GM18858 (cell line): ENCODE measurements at regions not wholly inside any gene's neighbourhood (a gene's known extent, or its start where the extent isn't known, plus 50 kb on each side); places are given as distances from the start of the nearest gene placed in this dataset.
"Not testable (repeated sequence)": the region's sequence is repeated elsewhere in the genome, so short reads cannot be mapped to it uniquely, and the experiment has no call there.

Experiments
- ATAC-seq: cut with Tn5 transposase; IDR thresholded peaks from one replicate; pipeline ENCODE4 v1.9.1; 2021; ENCODE audit not compliant: unreplicated experiment

DNA sequence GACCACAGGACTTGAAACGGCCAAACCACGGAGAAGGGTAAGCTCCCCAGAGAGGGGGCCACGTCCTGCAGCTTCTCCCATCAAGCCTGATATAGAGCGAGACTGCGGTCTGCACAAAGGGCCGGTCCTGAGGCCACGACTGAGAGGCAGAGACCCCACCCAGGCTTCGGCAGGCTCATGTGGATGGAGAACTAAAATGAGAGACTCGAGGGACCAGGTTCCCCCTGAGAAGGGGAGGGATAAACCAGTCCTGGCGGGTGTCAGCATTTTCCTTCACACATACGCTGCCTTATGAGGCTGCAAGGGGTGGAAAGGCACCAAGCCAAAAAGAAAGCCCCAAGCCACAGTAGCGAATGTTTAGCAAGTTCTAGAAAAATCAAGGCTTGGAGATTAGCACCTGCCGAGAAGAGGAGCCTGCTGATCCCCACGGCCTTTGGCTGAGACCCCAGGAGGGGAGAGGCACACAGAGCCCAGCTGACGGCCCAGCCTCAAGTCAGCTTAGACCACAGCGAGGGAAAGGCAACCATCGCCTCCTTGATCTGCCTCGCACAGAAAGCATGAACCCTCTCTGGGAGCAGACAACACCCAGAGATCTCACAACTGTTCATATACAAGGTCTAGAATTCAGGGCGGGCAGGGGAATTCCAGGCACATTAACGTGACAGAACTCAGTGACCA, 92.6 kb upstream of the RNF32 start:
- no peak for ATAC-seq

DNA sequence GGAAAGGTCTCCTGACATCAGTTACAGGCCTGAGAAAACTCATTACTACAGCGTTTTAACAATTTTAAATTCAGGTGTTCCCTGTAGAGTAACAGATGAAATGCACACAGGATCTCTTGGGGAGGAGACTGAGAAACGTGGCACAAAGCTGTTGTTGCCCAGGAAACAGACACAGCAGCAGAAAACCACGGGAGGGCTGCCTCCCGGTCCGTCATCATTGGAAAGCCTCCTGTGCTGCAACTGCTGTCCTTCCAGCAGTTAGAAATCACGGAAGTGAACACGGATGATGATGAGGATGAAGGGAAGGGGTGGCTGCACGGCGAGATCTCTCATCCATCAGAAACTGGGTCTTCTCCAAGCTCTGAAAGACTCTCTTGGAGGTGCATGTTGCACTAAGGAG, 94.6 kb upstream of the RNF32 start:
- no peak for ATAC-seq

DNA sequence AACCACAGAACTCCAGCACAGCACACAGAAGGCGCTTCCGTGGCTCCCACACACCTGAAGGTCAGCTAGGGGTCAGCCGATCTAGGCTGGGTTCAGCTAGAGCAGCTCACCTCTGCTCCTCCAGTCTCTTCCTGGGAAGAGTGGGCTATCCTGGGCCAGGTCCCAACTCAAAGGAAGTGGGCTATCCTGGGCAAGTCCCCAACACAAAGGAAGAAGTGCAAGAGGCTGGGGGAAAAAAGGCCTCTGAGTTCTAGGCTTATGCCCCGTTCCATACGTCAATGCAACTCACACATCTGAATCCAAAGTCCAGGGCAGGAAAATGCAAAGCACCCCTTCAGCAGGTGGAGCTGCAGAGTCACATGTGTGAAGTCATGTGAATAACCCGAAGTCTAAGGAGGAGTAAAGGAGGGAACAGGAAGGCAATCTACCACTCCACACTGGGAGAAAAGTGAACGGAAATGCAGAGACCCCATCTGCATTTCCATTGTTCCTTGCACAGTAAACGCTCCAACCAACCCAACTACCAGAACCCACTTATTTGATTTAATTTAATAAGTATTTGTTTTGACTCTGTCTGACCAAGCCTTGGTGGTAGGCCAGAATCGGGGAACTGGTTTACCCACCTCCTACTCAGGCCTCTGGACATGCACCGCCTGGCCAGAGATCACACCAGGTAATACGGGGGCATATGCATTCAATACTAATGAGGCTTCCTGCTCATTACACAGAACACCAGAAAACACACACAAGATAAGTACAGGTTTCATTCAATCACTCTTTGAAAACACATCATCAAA, 95.5 kb upstream of the RNF32 start:
- ATAC-seq: no peak

DNA sequence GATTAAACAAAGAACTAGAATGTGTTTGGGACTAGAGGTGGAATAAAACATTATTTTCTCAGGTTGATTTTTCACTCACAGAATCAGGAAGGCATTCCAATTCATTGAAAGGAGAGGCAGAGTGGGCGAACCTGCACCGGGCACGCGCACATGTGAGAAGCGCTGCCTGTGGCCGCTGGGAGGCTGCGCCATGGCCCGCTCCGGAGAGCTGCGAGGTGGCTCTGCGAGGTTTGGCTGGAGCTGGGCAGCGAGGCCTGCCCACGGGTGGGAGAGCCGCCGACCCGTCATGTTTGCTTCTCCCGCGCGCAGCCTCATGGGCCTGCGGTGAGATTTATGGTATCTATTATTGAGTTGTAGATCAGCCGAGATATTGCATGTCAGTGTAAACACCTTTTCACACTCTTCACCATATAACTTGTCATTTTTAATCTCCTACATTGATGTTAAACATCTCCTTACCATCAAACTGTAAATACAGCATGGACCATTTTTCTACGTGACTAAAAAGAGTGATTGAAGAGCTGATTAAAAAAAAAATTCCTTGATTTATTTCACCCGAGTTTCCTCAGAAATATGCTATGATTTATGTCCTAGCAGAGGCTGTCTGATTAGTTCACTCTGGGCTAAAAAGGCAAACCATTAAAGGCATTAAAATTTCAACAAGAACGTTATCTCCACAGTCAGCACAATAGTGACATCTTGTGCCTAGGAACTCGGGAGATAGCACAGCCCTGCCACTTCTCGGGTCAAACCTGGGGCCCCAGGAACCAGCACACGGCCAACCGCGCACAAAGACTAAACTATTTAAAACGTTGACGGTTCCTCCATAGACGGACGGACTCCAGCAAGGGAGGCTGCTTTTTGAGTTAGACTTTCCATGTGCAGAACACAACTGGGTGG, 96.6 kb upstream of the RNF32 start:
- no peak for ATAC-seq

DNA sequence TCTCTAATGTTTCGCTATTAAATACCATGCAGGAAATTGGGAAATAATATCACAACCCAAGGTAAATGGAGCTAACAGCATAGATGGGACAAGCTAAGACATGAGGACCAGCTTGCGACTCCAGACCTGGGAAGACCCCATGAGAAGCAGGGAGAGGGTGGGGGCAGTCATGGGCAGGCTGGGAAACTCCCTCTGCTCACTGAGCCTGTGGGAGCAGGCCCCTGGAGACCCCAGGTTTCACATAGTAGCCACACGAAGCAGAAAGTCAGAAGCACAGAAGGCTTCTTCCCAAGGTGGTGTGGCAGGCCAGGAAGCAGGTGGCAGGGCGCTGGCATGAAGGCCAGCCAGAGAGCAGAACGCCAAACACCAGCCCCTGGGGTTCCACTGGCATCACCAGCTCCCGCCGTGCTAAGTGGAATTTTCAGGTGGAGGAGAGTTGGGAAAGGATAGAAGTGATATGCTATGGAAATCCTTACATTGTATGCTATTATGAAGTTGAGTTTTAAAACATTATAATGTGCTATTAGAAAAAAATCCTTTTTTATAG, 99.9 kb upstream of the RNF32 start:
- ATAC-seq: no peak

DNA sequence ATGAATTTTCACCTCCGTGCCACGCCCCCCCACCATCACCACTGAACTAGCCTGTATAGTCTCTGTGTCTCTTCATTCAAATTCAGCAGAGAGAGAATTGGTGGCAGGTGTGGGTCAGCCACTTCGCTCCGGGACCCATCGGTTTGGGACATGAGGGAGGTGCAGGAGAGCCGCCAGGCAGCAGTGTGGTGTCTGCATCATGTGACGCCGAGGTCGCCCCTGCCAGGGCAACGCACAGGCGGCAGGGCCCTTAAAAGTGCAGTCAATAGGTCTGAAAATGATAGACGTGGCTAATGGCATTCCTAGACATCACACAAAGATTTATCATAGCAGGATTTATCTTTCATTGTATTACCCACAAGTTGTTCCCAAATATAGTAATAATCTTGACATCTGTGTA, 100.6 kb upstream of the RNF32 start:
- ATAC-seq: no peak

DNA sequence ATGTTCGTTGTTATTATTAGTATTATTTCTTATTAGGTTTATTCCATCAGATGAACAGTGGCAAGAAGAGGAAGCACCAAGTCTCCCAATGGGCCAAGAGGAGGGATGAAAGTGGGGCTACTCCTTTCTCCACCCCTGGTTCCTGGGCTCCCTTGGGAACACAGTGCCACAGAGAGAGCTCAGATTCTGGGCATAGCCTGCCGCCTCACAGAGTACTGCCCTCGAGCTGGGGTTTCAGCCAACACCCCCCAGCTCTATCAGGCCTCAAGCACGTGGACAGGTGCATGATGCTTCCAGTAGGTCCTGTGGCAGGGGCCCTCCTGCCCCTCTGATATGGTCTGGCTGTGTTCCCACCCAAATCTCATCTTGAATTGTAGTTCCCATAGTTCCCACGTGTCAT, 103.6 kb upstream of the RNF32 start:
- ATAC-seq: no peak

DNA sequence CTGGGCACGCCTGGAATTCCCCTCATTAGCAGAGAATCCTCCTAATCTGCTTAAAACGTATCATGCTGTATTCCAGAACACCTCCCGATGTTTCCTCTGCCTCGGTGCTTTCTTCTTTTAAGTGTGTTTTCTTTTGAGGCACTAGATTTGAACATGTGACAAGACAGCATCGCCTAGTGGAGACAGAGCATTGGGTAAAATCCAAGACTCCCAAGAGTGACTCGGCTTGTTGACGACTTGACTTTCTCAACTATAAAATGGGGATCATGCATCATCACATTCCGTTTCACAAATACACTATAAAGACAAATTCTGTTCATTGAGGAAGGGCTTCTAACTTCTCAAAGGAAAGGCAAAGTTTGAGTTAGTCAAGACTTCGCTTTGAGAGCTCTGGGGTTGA, 105.6 kb upstream of the RNF32 start:
- ATAC-seq: no peak

DNA sequence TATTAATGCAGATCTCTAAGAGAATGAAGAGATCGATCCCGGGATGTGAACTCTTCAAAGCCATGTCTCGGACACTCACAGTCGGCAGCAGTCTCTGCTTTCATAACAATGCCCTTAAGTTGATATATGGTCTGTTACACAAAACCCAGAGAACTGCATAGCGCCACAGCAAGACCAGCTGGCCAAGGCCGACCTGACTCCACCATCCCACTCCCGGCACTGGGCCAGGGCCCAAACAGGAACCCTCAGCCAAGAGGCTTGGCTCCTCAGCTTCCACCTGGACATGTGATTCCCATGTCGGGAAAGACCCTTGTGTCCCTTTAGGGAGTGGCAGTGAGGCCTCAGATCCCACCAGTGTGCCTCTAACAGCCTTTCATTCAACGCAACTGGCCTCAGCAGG, 106.6 kb upstream of the RNF32 start:
- no peak for ATAC-seq

DNA sequence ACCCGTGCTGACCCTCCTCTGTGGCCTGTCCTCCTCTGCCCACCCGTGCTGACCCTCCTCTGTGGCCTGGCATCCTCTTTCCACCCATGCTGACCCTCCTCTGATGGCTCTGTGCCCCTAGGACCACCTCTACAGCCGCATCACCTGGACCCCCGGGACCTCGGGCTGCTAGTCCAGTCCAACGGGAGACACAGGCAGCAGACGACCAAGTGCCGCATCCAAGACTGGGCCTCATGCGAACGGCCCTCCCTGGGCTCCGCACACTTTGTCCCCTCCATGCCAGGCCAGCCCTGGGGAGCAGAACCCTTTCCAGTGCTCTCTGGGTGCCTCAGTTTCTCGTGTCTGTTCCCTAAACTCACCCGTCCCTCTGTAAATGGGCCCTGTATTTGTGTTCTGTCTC, 107.2 kb upstream of the RNF32 start:
- no peak for ATAC-seq

DNA sequence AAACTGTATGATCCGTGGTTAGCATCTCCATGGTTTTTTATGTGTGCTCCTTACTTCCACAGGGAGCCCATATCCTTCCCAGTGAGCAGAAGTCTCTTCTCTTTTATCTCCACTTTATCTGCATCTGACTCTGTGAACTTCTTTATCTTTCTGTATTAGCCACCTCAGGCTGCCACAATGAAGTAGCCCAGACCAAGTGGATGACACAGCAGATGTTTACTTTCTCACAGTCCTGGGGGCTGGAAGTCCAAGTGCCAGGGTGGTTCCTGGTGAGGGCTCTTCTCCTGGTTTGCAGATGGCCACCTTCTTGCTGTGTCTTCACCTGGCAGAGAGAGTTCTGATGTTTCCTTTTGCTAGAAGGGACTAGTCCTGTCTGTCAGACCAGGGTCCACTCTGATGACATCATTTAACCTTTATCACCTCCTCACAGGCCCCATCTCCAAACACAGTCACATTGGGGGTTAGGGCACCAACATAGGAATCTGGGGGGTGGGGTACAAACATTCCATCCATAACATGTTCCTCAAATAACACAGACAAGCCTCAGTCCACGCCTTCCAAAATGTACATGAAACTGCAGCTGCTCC, 108.5 kb upstream of the RNF32 start:
- ATAC-seq: no peak

DNA sequence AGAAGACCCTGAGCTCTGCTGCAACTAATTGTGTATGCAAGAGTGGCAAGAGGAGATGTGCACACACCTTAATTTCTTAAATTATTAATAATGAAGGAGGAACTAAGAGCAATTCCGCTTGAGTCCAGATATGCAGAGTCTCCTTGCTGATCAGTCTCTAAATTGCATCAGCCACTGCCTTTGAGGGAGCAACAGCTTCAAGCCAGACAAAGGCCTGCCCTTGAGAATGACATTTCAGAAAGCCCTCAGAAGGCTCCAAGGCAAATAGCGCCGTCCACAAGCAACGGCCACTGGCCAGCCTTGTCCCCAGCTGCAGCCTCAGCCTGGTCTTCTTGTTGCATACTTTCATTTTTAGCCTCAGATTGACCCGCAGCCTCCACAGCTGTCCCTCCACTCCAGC, 110.6 kb upstream of the RNF32 start:
- no peak for ATAC-seq

DNA sequence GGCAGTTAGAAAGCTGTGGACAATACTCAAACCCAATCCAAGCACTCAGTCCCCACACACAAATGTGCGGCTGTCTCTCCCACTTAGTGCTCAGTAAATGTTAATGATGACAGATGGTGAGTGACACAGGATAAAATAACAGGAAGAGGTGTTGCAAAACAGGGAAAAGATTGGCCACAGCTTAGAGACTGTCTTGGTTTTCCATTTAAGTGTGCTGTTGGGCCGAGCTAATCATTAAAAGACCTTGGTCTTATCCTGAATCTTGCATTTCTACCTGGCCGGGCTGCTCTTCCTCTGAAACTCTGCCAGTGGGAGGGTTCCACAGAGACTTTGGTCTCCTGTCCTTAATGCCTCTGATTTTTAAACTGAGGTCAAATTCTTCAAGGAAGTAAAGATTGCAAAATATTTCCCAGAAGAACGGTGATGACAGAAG, 113.1 kb upstream of the RNF32 start:
- no peak for ATAC-seq

DNA sequence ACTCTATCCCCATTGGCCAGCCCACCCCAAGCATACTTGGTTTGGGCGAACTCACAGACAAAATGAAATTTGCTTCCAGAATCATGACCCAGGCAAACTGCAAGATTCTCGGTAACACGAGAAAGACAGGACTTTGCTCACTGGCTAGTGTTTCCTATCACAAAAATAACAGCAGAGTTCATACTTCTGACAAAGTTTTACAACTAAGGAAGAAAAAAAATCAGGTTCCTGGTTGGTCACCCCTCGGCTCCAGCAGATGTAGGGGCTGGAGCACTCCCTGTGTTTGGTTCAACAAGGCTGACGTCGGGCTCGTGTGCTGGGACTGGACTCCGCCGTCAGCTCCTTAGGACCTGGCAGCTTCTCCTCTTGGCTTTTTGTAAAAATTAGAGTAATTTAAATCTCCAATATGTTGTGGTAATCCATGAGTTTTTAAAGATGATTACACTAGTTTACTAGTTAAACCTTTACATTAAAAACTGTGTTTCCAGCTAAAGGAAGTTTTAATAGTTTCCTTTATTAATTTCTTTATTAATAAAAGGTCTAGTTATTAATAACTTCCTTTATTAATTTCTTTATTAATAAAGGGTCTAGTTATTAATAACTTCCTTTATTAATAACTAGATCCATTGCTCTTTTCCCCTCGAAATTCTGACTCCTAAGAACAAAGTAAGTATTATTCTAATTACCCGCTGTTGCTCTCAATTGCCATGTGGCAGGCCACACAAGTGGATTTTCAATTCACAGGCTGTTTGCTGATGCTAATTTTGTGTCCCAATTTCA, 115.6 kb upstream of the RNF32 start:
- ATAC-seq: no peak

DNA sequence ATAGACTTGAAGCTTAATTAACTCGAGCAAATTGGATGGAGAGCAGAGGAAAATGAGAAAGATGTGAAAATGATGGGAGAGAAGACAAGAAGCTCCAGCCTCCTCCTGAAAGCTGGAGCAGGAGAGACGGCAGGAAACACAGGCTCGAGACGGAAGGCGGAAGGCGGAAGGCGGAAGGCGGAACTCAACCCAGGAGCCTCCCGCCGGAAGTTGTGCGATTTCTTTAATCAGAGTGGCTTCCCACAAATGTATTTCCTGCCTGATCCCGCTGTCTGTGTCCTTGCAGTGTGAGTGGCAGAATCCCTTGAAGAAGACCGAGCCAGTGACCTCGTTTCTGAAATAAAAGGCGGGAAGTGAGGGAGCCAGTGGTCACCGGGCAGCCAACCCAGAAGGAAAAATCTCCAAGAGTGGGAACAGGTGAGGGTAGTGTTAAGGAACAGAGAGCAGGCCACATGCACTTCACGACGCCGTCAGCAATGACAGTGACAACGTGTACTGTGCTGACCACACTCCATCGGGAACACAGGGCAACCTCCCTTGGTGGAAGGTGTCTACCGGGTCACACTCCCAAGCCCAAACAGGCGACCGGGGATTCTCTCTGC, 117.0 kb upstream of the RNF32 start:
- ATAC-seq: no peak

DNA sequence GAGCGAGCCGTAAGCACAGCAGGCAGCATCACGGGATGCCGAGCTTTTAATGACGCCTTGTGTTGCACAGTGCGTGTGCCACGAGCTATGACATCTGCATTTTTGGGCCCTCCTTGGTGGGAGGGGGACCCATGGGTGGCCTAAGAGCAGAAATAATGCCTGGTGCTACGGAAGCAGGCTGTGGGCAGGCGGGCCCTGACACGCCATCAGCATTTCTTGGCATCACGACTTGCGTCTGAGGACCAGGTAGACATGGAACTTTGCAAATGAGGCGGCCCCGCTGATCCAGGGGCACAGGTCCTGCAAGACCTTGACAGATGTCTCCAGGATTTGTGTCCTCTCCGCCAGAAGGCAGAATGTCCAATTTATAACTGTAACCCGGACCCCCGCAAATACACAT, 117.8 kb upstream of the RNF32 start:
- no peak for ATAC-seq

DNA sequence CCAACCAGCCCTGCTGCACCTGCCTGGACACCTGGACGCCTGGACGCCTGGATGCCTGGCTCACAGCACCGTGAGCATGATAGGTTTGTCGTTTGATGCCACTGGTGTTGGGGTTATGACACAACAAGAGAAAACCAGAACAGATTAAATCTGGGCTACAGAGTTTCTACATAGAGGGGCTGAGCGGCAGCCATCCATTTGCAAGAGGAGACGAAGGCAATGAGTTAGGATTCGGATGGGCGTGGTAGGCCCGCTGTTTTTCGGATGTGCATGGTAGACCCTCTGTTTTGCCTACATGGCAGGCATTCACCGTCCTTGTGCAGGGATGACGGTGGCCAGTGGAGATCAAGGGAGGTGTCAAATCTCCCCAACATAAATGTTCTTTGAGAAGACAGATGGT, 121.5 kb upstream of the RNF32 start:
- ATAC-seq: no peak

DNA sequence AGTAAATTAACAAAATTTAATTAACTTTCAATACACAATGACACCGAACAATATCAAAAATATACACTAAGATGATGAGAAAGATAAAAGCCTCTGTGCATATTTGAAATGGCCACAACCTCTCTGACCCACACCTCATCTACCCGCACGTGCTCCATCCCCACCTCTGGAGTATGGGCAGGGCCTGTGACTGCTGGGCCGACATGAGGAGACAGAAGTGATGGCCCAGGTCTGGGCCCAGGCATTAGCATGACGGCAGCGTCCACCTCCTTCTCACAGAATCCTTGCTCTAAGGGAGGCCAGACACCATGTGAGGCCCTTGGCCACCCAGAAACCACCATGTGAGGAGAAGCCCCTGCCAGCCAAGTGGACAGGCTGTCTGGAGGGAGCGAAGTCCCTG, 122.1 kb upstream of the RNF32 start:
- no peak for ATAC-seq

DNA sequence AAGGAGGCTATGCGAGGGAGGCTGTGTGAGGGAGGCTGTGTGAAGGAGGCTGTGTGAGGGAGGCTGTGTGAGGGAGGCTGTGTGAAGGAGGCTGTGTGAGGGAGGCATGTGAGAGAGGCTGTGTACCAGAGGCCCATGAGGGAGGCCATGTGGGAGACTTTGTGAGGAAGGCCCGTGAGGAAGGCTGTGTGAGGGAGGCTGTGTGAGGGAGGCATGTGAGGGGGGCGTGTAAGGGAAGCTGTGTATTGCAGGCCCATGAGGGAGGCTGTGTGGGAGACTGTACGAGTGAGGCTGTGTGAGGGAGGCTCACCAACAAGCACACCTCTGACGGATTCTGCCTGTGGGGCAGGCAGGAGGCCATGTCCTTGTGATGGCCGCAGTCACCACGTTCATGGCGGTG, 122.7 kb upstream of the RNF32 start:
- ATAC-seq: not testable (repeated sequence)
